ENCODE measurements at regions not wholly inside any gene's neighbourhood (a gene's known extent, or its start where the extent isn't known, plus 50 kb on each side); places are given as distances from the start of the nearest gene placed in this dataset.

- no peak overlapping the region for H3K27ac Mint-ChIP-seq
- no peak overlapping the region for H3K4me3 Mint-ChIP-seq
- H3K36me3 Mint-ChIP-seq, result no peaks in the 10 kb centered on the region
- H3K9me3 Mint-ChIP-seq, result no peaks in the 10 kb centered on the region
- no peak for DNase-seq
- peaks cover 7 to 23% (median 20%) of the 10 kb centered on the region in 5 donors for H3K27me3 Mint-ChIP-seq
- POLR2A ChIA-PET, result no interaction called here
- H3K4me1 Mint-ChIP-seq, result no peaks in the 10 kb centered on the region
- no peak for ATAC-seq
These were observed 166.3 kb upstream of the KIF2A start for GRCh38 chr5:62139741-62140140.

- H3K4me1 Mint-ChIP-seq, result no peaks in the 10 kb centered on the region
- peaks cover 0 to 6% (median 0%) of the 10 kb centered on the region in 9 donors for H3K9me3 Mint-ChIP-seq
- POLR2A ChIA-PET, result no interaction called here
- peaks cover 20 to 45% (median 26%) of the 10 kb centered on the region in 5 donors for H3K27me3 Mint-ChIP-seq
- no peaks in the 10 kb centered on the region for H3K36me3 Mint-ChIP-seq
- H3K27ac Mint-ChIP-seq, result no peak overlapping the region
- no peak overlapping the region for H3K4me3 Mint-ChIP-seq
- no peak for ATAC-seq
- no peak for DNase-seq
These were observed 163.7 kb upstream of the KIF2A start for GRCh38 chr5:62142351-62142750.

GRCh38 chr5:62143268-62144229 lies 162.5 kb upstream of the KIF2A start:
- DNase-seq (no peak), ATAC-seq (no peak)
- Mint-ChIP-seq H3K27ac (no peak overlapping the region), H3K27me3 (peaks cover 19 to 45% (median 26%) of the 10 kb centered on the region in 5 donors), H3K36me3 (no peaks in the 10 kb centered on the region), H3K9me3 (peaks cover 0 to 13% (median 2%) of the 10 kb centered on the region in 9 donors), H3K4me1 (no peaks in the 10 kb centered on the region), H3K4me3 (no peak overlapping the region)
- POLR2A ChIA-PET, result no interaction called here

- no peak overlapping the region for H3K4me3 Mint-ChIP-seq
- DNase-seq, result no peak
- ATAC-seq, result no peak
- H3K27ac Mint-ChIP-seq, result no peak overlapping the region
- POLR2A ChIA-PET, result no interaction called here
- peaks cover 19 to 45% (median 26%) of the 10 kb centered on the region in 5 donors for H3K27me3 Mint-ChIP-seq
- peaks cover 0 to 16% (median 2%) of the 10 kb centered on the region in 9 donors for H3K9me3 Mint-ChIP-seq
- H3K4me1 Mint-ChIP-seq, result no peaks in the 10 kb centered on the region
- H3K36me3 Mint-ChIP-seq, result no peaks in the 10 kb centered on the region
These were observed 161.5 kb upstream of the KIF2A start for GRCh38 chr5:62144401-62145022.

GRCh38 chr5:62149879-62150278 lies 156.1 kb upstream of the KIF2A start:
- H3K27me3 Mint-ChIP-seq, result peaks cover 8 to 32% (median 13%) of the 10 kb centered on the region in 5 donors
- H3K4me1 Mint-ChIP-seq, result no peaks in the 10 kb centered on the region
- peaks cover 4 to 27% (median 11%) of the 10 kb centered on the region in 9 donors for H3K9me3 Mint-ChIP-seq
- ATAC-seq (no peak), DNase-seq (no peak)
- POLR2A ChIA-PET, result no interaction called here
- peaks cover 0 to 10% (median 2%) of the 10 kb centered on the region in 3 donors for H3K36me3 Mint-ChIP-seq
- no peak overlapping the region for H3K27ac Mint-ChIP-seq
- H3K4me3 Mint-ChIP-seq, result no peak overlapping the region

GRCh38 chr5:62152394-62153087 lies 153.5 kb upstream of the KIF2A start:
- POLR2A ChIA-PET, result no interaction called here
- H3K9me3 Mint-ChIP-seq, result peaks cover 4 to 34% (median 18%) of the 10 kb centered on the region in 9 donors
- H3K27me3 Mint-ChIP-seq, result peaks cover 6 to 25% (median 8%) of the 10 kb centered on the region in 5 donors

GRCh38 chr5:62154758-62155157 lies 151.2 kb upstream of the KIF2A start:
- H3K4me3 Mint-ChIP-seq, result no peak overlapping the region
- no peak for ATAC-seq
- peaks cover 7 to 46% (median 24%) of the 10 kb centered on the region in 9 donors for H3K9me3 Mint-ChIP-seq
- no peaks in the 10 kb centered on the region for H3K4me1 Mint-ChIP-seq
- peaks cover 11 to 38% (median 13%) of the 10 kb centered on the region in 5 donors for H3K27me3 Mint-ChIP-seq
- H3K36me3 Mint-ChIP-seq, result peaks cover 0 to 31% (median 2%) of the 10 kb centered on the region in 3 donors
- DNase-seq, result no peak
- no peak overlapping the region for H3K27ac Mint-ChIP-seq
- POLR2A ChIA-PET, result no interaction called here

More at GRCh38 chr5:62152394-62153087, 153.5 kb upstream of the KIF2A start:
- Mint-ChIP-seq H3K4me1 (no peaks in the 10 kb centered on the region), H3K27ac (no peak overlapping the region), H3K36me3 (peaks cover 0 to 21% (median 2%) of the 10 kb centered on the region in 3 donors), H3K4me3 (no peak overlapping the region)
- DNase-seq (no peak), ATAC-seq (no peak)

- no peaks in the 10 kb centered on the region for H3K4me1 Mint-ChIP-seq
- peaks cover 7 to 52% (median 24%) of the 10 kb centered on the region in 9 donors for H3K9me3 Mint-ChIP-seq
- peaks cover 13 to 44% (median 15%) of the 10 kb centered on the region in 5 donors for H3K27me3 Mint-ChIP-seq
- no peak for DNase-seq
- ATAC-seq, result no peak
- POLR2A ChIA-PET, result no interaction called here
- no peak overlapping the region for H3K27ac Mint-ChIP-seq
- H3K4me3 Mint-ChIP-seq, result no peak overlapping the region
- H3K36me3 Mint-ChIP-seq, result peaks cover 0 to 31% (median 2%) of the 10 kb centered on the region in 3 donors
These were observed 150.0 kb upstream of the KIF2A start for GRCh38 chr5:62155988-62156387.

GRCh38 chr5:62167561-62168057 lies 138.4 kb upstream of the KIF2A start:
- H3K27ac Mint-ChIP-seq, result no peak overlapping the region
- H3K36me3 Mint-ChIP-seq, result peaks cover 0 to 2% (median 0%) of the 10 kb centered on the region in 3 donors
- POLR2A ChIA-PET, result no interaction called here
- no peak overlapping the region for H3K4me3 Mint-ChIP-seq
- ATAC-seq, result no peak
- DNase-seq, result no peak
- no peaks in the 10 kb centered on the region for H3K4me1 Mint-ChIP-seq
- peaks cover 0 to 7% (median 5%) of the 10 kb centered on the region in 9 donors for H3K9me3 Mint-ChIP-seq
- H3K27me3 Mint-ChIP-seq, result peaks cover 9 to 58% (median 15%) of the 10 kb centered on the region in 5 donors

GRCh38 chr5:62168506-62169281 lies 137.3 kb upstream of the KIF2A start:
- Mint-ChIP-seq H3K36me3 (no peaks in the 10 kb centered on the region), H3K27ac (no peak overlapping the region), H3K9me3 (peaks cover 0 to 3% (median 0%) of the 10 kb centered on the region in 9 donors), H3K4me1 (no peaks in the 10 kb centered on the region), H3K4me3 (no peak overlapping the region), H3K27me3 (peaks cover 10 to 51% (median 17%) of the 10 kb centered on the region in 5 donors)
- POLR2A ChIA-PET, result no interaction called here
- no peak for DNase-seq
- ATAC-seq, result no peak

- DNase-seq (no peak), ATAC-seq (no peak)
- H3K27ac Mint-ChIP-seq, result no peak overlapping the region
- H3K9me3 Mint-ChIP-seq, result no peaks in the 10 kb centered on the region
- H3K36me3 Mint-ChIP-seq, result no peaks in the 10 kb centered on the region
- H3K27me3 Mint-ChIP-seq, result peaks cover 6 to 45% (median 16%) of the 10 kb centered on the region in 5 donors
- no peaks in the 10 kb centered on the region for H3K4me1 Mint-ChIP-seq
- H3K4me3 Mint-ChIP-seq, result no peak overlapping the region
- POLR2A ChIA-PET, result no interaction called here
These were observed 127.7 kb upstream of the KIF2A start for GRCh38 chr5:62178258-62178657.

GRCh38 chr5:62182802-62183201 lies 123.2 kb upstream of the KIF2A start:
- DNase-seq (no peak), ATAC-seq (no peak)
- Mint-ChIP-seq H3K27ac (no peak overlapping the region), H3K27me3 (peaks cover 7 to 50% (median 13%) of the 10 kb centered on the region in 5 donors), H3K4me1 (no peaks in the 10 kb centered on the region), H3K36me3 (no peaks in the 10 kb centered on the region), H3K9me3 (no peaks in the 10 kb centered on the region), H3K4me3 (no peak overlapping the region)
- POLR2A ChIA-PET, result no interaction called here

Data from naive thymus-derived CD8-positive, alpha-beta T cell (primary cell).